GM12873 (cell line): ENCODE measurements at regions not wholly inside any gene's neighbourhood (a gene's known extent, or its start where the extent isn't known, plus 50 kb on each side); places are given as distances from the start of the nearest gene placed in this dataset.

Experiments
- CTCF ChIP-seq: IDR thresholded peaks from 2 replicates; pipeline ENCODE4 v1.5.1; 2012; ENCODE audit warnings: low read depth, mild to moderate bottlenecking, moderate library complexity, low read length, control low read depth; ENCODE audit not compliant: insufficient read depth; ENCODE audit errors: missing control alignments

GRCh38 chr7:46220066-46220630 is 299.1 kb upstream of the IGFBP3 start:
- TF ChIP-seq CTCF: no peak

GRCh38 chr7:46218461-46219200 is 297.6 kb upstream of the IGFBP3 start:
- no peak for TF ChIP-seq CTCF

- TF ChIP-seq CTCF: no peak
Measured at GRCh38 chr7:46215987-46216567, 295.0 kb upstream of the IGFBP3 start.

- no peak for TF ChIP-seq CTCF
Measured at GRCh38 chr7:46214526-46214925, 293.5 kb upstream of the IGFBP3 start.

DNA sequence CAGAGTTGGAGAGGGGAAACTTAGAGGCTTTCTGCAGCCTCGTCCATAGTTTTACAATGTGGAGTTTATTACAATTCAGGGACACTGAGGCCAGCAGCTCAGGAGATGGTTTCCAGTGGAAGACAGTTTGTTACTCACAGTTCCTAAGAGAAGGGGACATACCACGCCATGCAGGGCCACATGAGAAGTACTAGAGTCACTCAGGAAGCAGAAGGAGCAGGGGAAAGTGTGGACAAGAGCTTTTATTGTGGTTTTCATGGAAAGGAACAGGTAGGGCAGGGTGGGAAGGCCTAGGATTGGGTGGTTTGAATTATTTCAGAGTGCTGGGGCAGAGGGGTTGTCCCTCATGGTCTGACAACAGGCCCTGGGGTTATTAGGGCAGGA is 292.1 kb upstream of the IGFBP3 start:
- TF ChIP-seq CTCF: no peak

GRCh38 chr7:46212425-46213153 is 291.5 kb upstream of the IGFBP3 start:
- TF ChIP-seq CTCF: no peak

DNA sequence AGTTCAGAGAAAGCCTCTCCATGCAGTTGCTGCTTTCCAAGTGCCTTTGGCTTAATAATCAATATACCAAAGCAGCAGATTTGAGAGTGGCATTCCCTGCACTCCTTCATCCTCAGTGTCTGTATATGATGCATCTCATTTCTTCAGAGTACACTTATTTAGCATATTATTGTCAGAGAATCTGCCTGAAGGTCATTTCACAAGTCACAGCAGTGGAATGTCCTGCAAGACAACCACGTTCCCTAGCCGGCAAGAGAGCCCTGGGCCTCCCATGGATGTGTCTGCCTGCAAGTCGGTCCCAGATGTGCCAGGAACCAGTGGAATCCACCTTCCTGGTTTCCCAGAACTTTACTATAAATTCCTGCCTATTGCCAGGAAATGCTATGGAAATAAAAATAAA is 289.4 kb upstream of the IGFBP3 start:
- no peak for TF ChIP-seq CTCF
